Right atrium auricular region (tissue), 2 donors: ENCODE measurements at regions not wholly inside any gene's neighbourhood (a gene's known extent, or its start where the extent isn't known, plus 50 kb on each side); places are given as distances from the start of the nearest gene placed in this dataset.

Source experiments
- DNase-seq: peaks from one replicate; pipeline ENCODE4 v3.0.0-alpha.2; 2019; ENCODE audit warnings: low spot score
- H3K27ac ChIP-seq, 2 donors: fragments of 200-600 bp; sonication (generic); 1 replicate in 1 of 2; 2 replicates in 1 of 2; pipeline ENCODE4 v1.5.1; 2016 to 2019
- H3K27me3 ChIP-seq, 2 donors: fragments of 200-600 bp; sonication (generic); one replicate each; pipeline versions ENCODE4 v1.5.1 to v1.6.0; 2017 to 2019
- H3K36me3 ChIP-seq: fragments of 200-600 bp; sonication (generic); one replicate; pipeline ENCODE4 v1.5.1; 2016
- H3K4me1 ChIP-seq, 2 donors: fragments of 200-600 bp; sonication (generic); one replicate each; pipeline versions ENCODE4 v1.5.1 to v1.6.0; 2017 to 2019
- H3K4me3 ChIP-seq, 2 donors: fragments of 200-600 bp; sonication (generic); 1 replicate in 1 of 2; 2 replicates in 1 of 2; pipeline ENCODE4 v1.5.1; 2017 to 2019; ENCODE audit warnings: mild to moderate bottlenecking in 1 of 2, moderate library complexity in 1 of 2
- H3K9me3 ChIP-seq, 2 donors: fragments of 200-600 bp; sonication (generic); one replicate each; pipeline ENCODE4 v1.5.1; 2019
- TF ChIP-seq, protein P1 (sequence below), 2 donors: fragments of 200-600 bp; sonication (generic); IDR thresholded peaks; one replicate each; pipeline ENCODE4 v1.5.1; 2019; ENCODE audit warnings: antibody characterized with exemption in 2 of 2

DNA sequence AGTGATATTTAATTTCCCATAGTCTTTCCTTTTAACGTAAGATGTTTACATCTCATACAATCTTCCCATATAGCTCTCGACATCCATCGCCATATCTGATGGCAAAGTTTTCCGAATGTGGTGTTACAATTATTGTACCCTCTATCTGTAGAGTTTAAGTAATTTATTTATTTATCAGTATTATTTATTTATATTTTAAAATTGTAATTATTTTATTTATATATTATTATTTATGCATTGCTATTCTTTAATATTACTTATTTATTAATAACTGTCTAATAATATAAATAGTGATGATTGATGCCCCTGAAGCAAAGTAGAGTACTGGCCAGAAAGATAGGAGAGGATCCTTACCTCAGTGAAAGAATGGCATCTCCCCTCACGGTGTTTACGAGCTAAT lies 812.9 kb downstream of the VGLL3 start:
- no peaks in the 10 kb centered on the region for H3K9me3 ChIP-seq
- H3K36me3 ChIP-seq = no peaks in the 10 kb centered on the region
- H3K4me3 ChIP-seq = no peak overlapping the region
- H3K4me1 ChIP-seq = no peaks in the 10 kb centered on the region
- DNase-seq = no peak
- TF ChIP-seq, protein P1, sequence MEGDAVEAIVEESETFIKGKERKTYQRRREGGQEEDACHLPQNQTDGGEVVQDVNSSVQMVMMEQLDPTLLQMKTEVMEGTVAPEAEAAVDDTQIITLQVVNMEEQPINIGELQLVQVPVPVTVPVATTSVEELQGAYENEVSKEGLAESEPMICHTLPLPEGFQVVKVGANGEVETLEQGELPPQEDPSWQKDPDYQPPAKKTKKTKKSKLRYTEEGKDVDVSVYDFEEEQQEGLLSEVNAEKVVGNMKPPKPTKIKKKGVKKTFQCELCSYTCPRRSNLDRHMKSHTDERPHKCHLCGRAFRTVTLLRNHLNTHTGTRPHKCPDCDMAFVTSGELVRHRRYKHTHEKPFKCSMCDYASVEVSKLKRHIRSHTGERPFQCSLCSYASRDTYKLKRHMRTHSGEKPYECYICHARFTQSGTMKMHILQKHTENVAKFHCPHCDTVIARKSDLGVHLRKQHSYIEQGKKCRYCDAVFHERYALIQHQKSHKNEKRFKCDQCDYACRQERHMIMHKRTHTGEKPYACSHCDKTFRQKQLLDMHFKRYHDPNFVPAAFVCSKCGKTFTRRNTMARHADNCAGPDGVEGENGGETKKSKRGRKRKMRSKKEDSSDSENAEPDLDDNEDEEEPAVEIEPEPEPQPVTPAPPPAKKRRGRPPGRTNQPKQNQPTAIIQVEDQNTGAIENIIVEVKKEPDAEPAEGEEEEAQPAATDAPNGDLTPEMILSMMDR (IDR thresholded peaks at IDR 0.05) = no peak
- H3K27me3 ChIP-seq = no peaks in the 10 kb centered on the region
- no peak overlapping the region for H3K27ac ChIP-seq

DNA sequence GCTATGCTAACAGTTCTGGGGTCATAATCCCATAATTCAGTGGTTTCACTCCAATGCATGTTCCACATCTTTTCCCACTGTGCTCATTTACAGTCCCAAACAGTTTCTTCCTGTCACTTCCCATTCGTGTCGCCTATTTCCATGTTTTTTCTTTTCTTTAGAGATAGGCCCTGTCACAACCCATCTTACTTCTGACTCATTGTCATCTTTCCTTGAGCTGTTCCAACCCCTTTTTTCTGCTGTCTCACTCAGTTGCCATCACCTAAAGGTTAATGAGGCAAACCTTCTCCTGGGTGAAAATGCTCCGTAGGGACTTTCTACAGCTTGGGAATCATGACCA lies 814.5 kb downstream of the VGLL3 start:
- no peaks in the 10 kb centered on the region for H3K27me3 ChIP-seq

DNA sequence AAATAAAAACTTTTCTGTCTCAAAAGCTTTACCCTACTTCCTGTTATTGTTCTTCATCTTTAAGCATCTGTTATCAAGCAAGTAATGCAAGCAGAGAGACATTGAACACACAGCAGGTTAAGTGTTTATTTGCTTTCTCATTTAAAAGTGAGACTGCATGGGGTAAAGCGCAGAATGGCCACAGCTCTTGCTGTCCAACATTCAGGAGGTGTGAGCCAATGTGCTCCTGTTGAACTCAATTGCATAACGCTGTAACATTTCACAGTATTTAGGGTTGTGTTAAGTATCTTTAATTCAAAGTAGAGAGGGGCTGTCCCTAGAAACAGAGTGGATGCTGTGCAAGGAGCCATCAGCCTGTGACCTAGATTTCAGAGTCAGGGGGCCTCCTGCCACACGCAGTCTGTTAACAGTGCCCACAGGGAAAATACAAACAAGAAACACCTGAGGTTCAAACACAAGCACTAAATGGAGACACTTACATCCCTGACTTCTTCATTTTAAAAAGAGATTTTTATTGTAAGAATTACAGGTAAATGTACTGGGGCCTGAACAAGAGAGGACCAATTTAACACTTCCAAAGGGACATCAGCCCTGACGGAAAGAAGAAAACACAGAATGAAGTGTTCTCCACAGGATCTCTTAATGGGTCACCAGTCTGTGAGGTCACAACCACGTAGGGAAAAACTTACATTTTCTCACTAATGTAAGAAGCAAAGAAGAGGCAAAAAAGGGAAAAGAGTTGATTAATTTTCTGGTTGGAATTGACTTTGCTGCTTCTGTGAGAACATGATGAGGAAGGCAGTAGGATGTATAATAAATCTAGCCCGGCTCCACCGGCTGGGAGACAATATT lies 815.1 kb downstream of the VGLL3 start:
- Histone ChIP-seq H3K27ac (no peak overlapping the region), H3K9me3 (no peaks in the 10 kb centered on the region), H3K4me3 (no peak overlapping the region), H3K27me3 (no peaks in the 10 kb centered on the region), H3K4me1 (no peaks in the 10 kb centered on the region), H3K36me3 (no peaks in the 10 kb centered on the region)
- DNase-seq = no peak
- TF ChIP-seq, protein P1 (IDR thresholded peaks at IDR 0.05) = no peak

More for the DNA sequence above, 814.5 kb downstream of the VGLL3 start:
- Histone ChIP-seq H3K4me1 (no peaks in the 10 kb centered on the region), H3K36me3 (no peaks in the 10 kb centered on the region), H3K27ac (no peak overlapping the region), H3K9me3 (no peaks in the 10 kb centered on the region), H3K4me3 (no peak overlapping the region)
- DNase-seq = no peak
- TF ChIP-seq, protein P1 (IDR thresholded peaks at IDR 0.05) = no peak

DNA sequence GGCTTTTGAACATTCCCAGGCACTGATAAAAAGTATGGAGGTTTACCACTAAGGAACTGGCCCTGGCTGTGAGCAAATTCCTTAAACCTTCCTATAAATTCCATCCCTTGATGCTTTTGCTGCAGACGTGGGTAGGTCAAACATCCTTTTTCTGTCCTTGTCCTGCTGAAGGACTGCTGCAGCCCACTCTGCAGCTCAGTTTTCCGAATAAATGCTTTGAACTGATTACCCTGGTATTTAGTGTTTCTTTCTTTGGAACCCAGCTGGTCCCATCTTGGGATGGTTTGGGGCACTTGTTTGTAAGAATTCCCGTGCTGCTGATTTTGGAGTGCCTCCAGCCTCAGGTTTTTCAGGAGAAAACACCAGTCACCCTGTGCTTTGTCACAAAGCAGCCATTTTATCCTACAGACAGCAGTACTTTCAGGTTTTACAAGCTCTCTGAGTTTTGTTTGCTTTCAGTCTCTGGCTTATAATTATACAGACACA lies 815.9 kb downstream of the VGLL3 start:
- TF ChIP-seq, protein P1 (IDR thresholded peaks at IDR 0.05) = no peak
- Histone ChIP-seq H3K36me3 (no peaks in the 10 kb centered on the region), H3K27me3 (no peaks in the 10 kb centered on the region), H3K4me3 (no peak overlapping the region), H3K4me1 (no peaks in the 10 kb centered on the region), H3K27ac (no peak overlapping the region), H3K9me3 (no peaks in the 10 kb centered on the region)
- DNase-seq = no peak

DNA sequence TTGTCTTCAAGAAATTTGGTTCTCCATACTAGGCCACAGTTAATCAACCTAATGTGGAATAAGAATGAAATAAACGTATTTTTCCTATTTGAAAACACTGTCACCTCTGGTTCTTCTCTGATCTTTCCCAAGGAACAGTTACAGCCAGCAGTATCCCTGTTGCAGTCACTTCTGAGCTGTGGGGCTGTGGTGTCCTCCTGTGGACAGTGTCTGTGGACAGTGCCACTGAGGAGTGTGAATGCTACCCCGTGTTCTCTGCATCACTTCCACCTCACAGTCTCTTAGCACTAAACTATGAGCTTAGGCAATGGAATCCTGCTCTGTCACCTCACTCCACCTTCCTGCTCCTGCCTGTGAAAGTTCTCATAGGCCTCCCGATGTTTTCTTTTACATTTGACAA lies 817.5 kb downstream of the VGLL3 start:
- H3K4me3 ChIP-seq = no peak overlapping the region
- no peaks in the 10 kb centered on the region for H3K9me3 ChIP-seq
- no peaks in the 10 kb centered on the region for H3K27me3 ChIP-seq
- no peaks in the 10 kb centered on the region for H3K4me1 ChIP-seq
- TF ChIP-seq, protein P1 (IDR thresholded peaks at IDR 0.05) = no peak
- no peaks in the 10 kb centered on the region for H3K36me3 ChIP-seq
- no peak overlapping the region for H3K27ac ChIP-seq
- DNase-seq = no peak

DNA sequence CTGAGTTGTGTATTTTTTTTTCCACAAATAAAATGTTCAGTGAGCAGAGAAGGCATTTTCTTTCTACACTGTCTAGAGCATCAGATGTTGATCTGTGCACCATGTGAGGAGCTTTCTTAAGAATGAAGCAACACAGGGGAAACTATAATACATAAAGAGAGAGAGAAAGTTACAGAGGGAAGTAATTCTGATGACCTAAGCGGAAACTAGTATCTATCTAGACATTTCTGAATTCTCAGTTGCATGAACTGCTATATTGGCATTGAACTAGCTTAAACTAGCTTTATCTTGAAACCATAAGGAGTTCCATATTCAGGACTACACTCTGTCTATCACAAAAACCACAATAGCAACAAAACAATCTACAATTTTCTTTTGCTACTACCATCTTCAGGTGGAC lies 822.4 kb downstream of the VGLL3 start:
- H3K4me1 ChIP-seq = no peaks in the 10 kb centered on the region
- H3K27ac ChIP-seq = no peak overlapping the region
- no peaks in the 10 kb centered on the region for H3K36me3 ChIP-seq
- DNase-seq = no peak
- no peaks in the 10 kb centered on the region for H3K27me3 ChIP-seq
- no peak overlapping the region for H3K4me3 ChIP-seq
- TF ChIP-seq, protein P1 (IDR thresholded peaks at IDR 0.05) = no peak
- no peaks in the 10 kb centered on the region for H3K9me3 ChIP-seq
